ENCODE measurements at regions not wholly inside any gene's neighbourhood (a gene's known extent, or its start where the extent isn't known, plus 50 kb on each side); places are given as distances from the start of the nearest gene placed in this dataset.

GRCh38 chr1:208497866-208498541, 253.8 kb upstream of the PLXNA2 start:
- Histone ChIP-seq H3K4me3 (ENCODE audit: low read length in 2 of 2) (no peak overlapping the region), H3K4me1 (ENCODE audit: control insufficient read depth, insufficient read depth, low read length) (no peaks in the 10 kb centered on the region), H3K36me3 (ENCODE audit: control insufficient read depth in 2 of 2, insufficient read depth in 2 of 2, low read length in 2 of 2) (no peaks in the 10 kb centered on the region), H3K27ac (ENCODE audit: low read length) (no peak overlapping the region), H3K27me3 (ENCODE audit: control insufficient read depth in 1 of 2, insufficient read depth in 2 of 2, low read length in 2 of 2) (peaks cover 0 to 2% of the 10 kb centered on the region in 2 donors), H3K9me3 (ENCODE audit: control insufficient read depth in 2 of 2, low read length in 2 of 2) (no peaks in the 10 kb centered on the region), H3K9ac (ENCODE audit: low read length in 2 of 2) (no peak overlapping the region)

GRCh38 chr1:208499026-208499425, 254.8 kb upstream of the PLXNA2 start:
- Histone ChIP-seq H3K9me3 (ENCODE audit: control insufficient read depth in 2 of 2, low read length in 2 of 2) (no peaks in the 10 kb centered on the region), H3K4me3 (ENCODE audit: low read length in 2 of 2) (no peak overlapping the region), H3K27ac (ENCODE audit: low read length) (no peak overlapping the region), H3K4me1 (ENCODE audit: control insufficient read depth, insufficient read depth, low read length) (no peaks in the 10 kb centered on the region), H3K27me3 (ENCODE audit: control insufficient read depth in 1 of 2, insufficient read depth in 2 of 2, low read length in 2 of 2) (peaks cover 0 to 2% of the 10 kb centered on the region in 2 donors), H3K9ac (ENCODE audit: low read length in 2 of 2) (no peak overlapping the region), H3K36me3 (ENCODE audit: control insufficient read depth in 2 of 2, insufficient read depth in 2 of 2, low read length in 2 of 2) (no peaks in the 10 kb centered on the region)

GRCh38 chr1:208499601-208500000, 255.4 kb upstream of the PLXNA2 start:
- Histone ChIP-seq H3K27me3 (ENCODE audit: control insufficient read depth in 1 of 2, insufficient read depth in 2 of 2, low read length in 2 of 2) (peaks cover 0 to 2% of the 10 kb centered on the region in 2 donors), H3K9me3 (ENCODE audit: control insufficient read depth in 2 of 2, low read length in 2 of 2) (no peaks in the 10 kb centered on the region), H3K4me3 (ENCODE audit: low read length in 2 of 2) (no peak overlapping the region), H3K9ac (ENCODE audit: low read length in 2 of 2) (no peak overlapping the region), H3K27ac (ENCODE audit: low read length) (no peak overlapping the region), H3K36me3 (ENCODE audit: control insufficient read depth in 2 of 2, insufficient read depth in 2 of 2, low read length in 2 of 2) (no peaks in the 10 kb centered on the region), H3K4me1 (ENCODE audit: control insufficient read depth, insufficient read depth, low read length) (no peaks in the 10 kb centered on the region)

DNA sequence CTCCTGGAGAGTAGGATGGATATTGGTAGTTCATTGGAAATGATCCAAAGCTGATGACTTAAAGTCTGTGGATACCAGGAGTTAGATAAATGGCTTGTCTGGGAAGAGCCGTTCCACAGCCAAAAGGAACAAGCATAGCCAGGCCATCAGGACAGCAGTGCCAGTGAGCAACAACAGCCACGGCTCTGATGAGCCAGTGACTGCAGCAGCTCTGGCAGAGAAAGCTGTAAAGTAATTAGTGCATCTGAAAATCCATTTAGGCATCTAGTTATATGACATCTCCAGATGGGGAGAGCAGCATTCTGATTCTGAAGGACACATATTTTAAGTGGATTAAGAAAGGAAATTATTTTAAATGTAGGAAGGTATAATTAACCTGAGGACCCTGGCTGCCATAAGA, 256.2 kb upstream of the PLXNA2 start:
- no peaks in the 10 kb centered on the region for H3K9me3 ChIP-seq (ENCODE audit: control insufficient read depth in 2 of 2, low read length in 2 of 2)
- no peak overlapping the region for H3K27ac ChIP-seq (ENCODE audit: low read length)
- peaks cover 0 to 2% of the 10 kb centered on the region in 2 donors for H3K27me3 ChIP-seq (ENCODE audit: control insufficient read depth in 1 of 2, insufficient read depth in 2 of 2, low read length in 2 of 2)
- no peaks in the 10 kb centered on the region for H3K4me1 ChIP-seq (ENCODE audit: control insufficient read depth, insufficient read depth, low read length)
- H3K36me3 ChIP-seq (ENCODE audit: control insufficient read depth in 2 of 2, insufficient read depth in 2 of 2, low read length in 2 of 2): no peaks in the 10 kb centered on the region
- no peak overlapping the region for H3K4me3 ChIP-seq (ENCODE audit: low read length in 2 of 2)
- no peak overlapping the region for H3K9ac ChIP-seq (ENCODE audit: low read length in 2 of 2)

- peaks cover 0 to 2% of the 10 kb centered on the region in 2 donors for H3K27me3 ChIP-seq (ENCODE audit: control insufficient read depth in 1 of 2, insufficient read depth in 2 of 2, low read length in 2 of 2)
- H3K4me3 ChIP-seq (ENCODE audit: low read length in 2 of 2): no peak overlapping the region
- no peaks in the 10 kb centered on the region for H3K4me1 ChIP-seq (ENCODE audit: control insufficient read depth, insufficient read depth, low read length)
- H3K27ac ChIP-seq (ENCODE audit: low read length): no peak overlapping the region
- H3K9me3 ChIP-seq (ENCODE audit: control insufficient read depth in 2 of 2, low read length in 2 of 2): no peaks in the 10 kb centered on the region
- H3K36me3 ChIP-seq (ENCODE audit: control insufficient read depth in 2 of 2, insufficient read depth in 2 of 2, low read length in 2 of 2): no peaks in the 10 kb centered on the region
- no peak overlapping the region for H3K9ac ChIP-seq (ENCODE audit: low read length in 2 of 2)
Observed at GRCh38 chr1:208501542-208501941, 257.4 kb upstream of the PLXNA2 start.

GRCh38 chr1:208503787-208504186, 259.6 kb upstream of the PLXNA2 start:
- H3K4me3 ChIP-seq (ENCODE audit: low read length in 2 of 2): no peak overlapping the region
- H3K9me3 ChIP-seq (ENCODE audit: control insufficient read depth in 2 of 2, low read length in 2 of 2): no peaks in the 10 kb centered on the region
- H3K4me1 ChIP-seq (ENCODE audit: control insufficient read depth, insufficient read depth, low read length): no peaks in the 10 kb centered on the region
- H3K27me3 ChIP-seq (ENCODE audit: control insufficient read depth in 1 of 2, insufficient read depth in 2 of 2, low read length in 2 of 2): no peaks in the 10 kb centered on the region
- no peak overlapping the region for H3K9ac ChIP-seq (ENCODE audit: low read length in 2 of 2)
- H3K27ac ChIP-seq (ENCODE audit: low read length): no peak overlapping the region
- no peaks in the 10 kb centered on the region for H3K36me3 ChIP-seq (ENCODE audit: control insufficient read depth in 2 of 2, insufficient read depth in 2 of 2, low read length in 2 of 2)

GRCh38 chr1:208506812-208507211, 262.6 kb upstream of the PLXNA2 start:
- no peaks in the 10 kb centered on the region for H3K36me3 ChIP-seq (ENCODE audit: control insufficient read depth in 2 of 2, insufficient read depth in 2 of 2, low read length in 2 of 2)
- H3K9me3 ChIP-seq (ENCODE audit: control insufficient read depth in 2 of 2, low read length in 2 of 2): no peaks in the 10 kb centered on the region
- H3K27me3 ChIP-seq (ENCODE audit: control insufficient read depth in 1 of 2, insufficient read depth in 2 of 2, low read length in 2 of 2): no peaks in the 10 kb centered on the region
- H3K9ac ChIP-seq (ENCODE audit: low read length in 2 of 2): no peak overlapping the region
- no peak overlapping the region for H3K4me3 ChIP-seq (ENCODE audit: low read length in 2 of 2)
- no peak overlapping the region for H3K27ac ChIP-seq (ENCODE audit: low read length)
- H3K4me1 ChIP-seq (ENCODE audit: control insufficient read depth, insufficient read depth, low read length): no peaks in the 10 kb centered on the region

DNA sequence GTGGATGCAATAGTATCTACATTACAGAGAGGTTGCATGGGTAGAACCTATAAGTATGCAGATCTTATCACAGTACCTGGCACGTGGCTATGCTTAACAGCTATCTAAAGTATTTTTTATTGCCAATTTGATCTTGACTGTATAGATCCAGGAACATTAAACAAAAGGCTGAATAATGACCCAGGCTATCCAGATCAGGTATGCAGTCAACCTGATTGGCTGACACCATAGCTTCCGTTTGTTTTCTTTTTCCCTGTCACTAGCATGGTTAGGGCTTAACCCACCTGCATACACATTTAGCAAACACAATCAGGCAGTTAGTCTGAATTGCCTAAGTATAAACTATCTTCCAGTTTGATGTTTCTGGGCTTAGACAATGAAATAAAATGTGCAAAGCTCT, 264.9 kb upstream of the PLXNA2 start:
- Histone ChIP-seq H3K27me3 (ENCODE audit: control insufficient read depth in 1 of 2, insufficient read depth in 2 of 2, low read length in 2 of 2) (no peaks in the 10 kb centered on the region), H3K9ac (ENCODE audit: low read length in 2 of 2) (no peak overlapping the region), H3K36me3 (ENCODE audit: control insufficient read depth in 2 of 2, insufficient read depth in 2 of 2, low read length in 2 of 2) (no peaks in the 10 kb centered on the region), H3K9me3 (ENCODE audit: control insufficient read depth in 2 of 2, low read length in 2 of 2) (no peaks in the 10 kb centered on the region), H3K4me3 (ENCODE audit: low read length in 2 of 2) (no peak overlapping the region), H3K4me1 (ENCODE audit: control insufficient read depth, insufficient read depth, low read length) (no peaks in the 10 kb centered on the region), H3K27ac (ENCODE audit: low read length) (no peak overlapping the region)

DNA sequence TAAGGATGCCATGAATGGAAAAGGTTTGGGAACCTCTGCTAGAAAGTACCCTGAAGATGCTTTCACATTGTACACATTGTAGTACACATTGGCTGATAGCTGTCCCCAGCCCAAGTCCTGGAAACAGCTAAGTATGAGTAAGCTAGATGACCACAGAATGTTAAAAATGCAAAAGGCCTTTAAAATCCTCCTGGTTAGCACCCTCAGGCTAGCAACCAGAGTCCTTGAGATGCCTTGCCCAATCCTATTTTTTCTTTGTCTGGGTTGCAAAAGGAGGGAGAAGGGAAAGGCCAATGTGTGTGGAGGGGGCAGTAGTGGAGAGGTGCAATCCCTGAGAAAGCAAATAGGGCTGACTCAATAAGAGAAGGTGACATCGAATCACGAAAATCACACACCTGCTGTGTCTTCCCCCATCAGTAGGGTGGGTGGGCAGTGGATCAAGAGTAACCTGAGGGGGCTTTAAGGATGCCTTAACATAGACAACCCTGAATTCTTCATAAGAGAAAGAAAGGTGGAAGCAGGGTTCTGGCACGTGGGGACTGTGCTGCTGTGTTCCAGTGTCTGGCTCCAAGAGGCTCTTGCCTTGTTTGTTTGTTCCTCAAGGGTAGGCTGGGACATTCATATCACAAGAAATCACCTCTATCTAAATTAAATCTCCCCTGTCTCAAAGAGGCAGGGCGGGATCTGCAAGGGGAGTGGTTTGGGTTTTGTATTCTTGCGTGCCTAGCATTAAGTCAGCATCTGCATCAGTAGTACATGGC, 266.2 kb upstream of the PLXNA2 start:
- Histone ChIP-seq H3K36me3 (ENCODE audit: control insufficient read depth in 2 of 2, insufficient read depth in 2 of 2, low read length in 2 of 2) (no peaks in the 10 kb centered on the region), H3K27me3 (ENCODE audit: control insufficient read depth in 1 of 2, insufficient read depth in 2 of 2, low read length in 2 of 2) (no peaks in the 10 kb centered on the region)

GRCh38 chr1:208511242-208511860, 267.2 kb upstream of the PLXNA2 start:
- Histone ChIP-seq H3K36me3 (ENCODE audit: control insufficient read depth in 2 of 2, insufficient read depth in 2 of 2, low read length in 2 of 2) (no peaks in the 10 kb centered on the region), H3K4me3 (ENCODE audit: low read length in 2 of 2) (no peak overlapping the region), H3K27ac (ENCODE audit: low read length) (no peak overlapping the region), H3K9me3 (ENCODE audit: control insufficient read depth in 2 of 2, low read length in 2 of 2) (no peaks in the 10 kb centered on the region), H3K9ac (ENCODE audit: low read length in 2 of 2) (no peak overlapping the region), H3K4me1 (ENCODE audit: control insufficient read depth, insufficient read depth, low read length) (no peaks in the 10 kb centered on the region), H3K27me3 (ENCODE audit: control insufficient read depth in 1 of 2, insufficient read depth in 2 of 2, low read length in 2 of 2) (no peaks in the 10 kb centered on the region)

More for the DNA sequence above, 266.2 kb upstream of the PLXNA2 start:
- Histone ChIP-seq H3K9ac (ENCODE audit: low read length in 2 of 2) (no peak overlapping the region), H3K4me1 (ENCODE audit: control insufficient read depth, insufficient read depth, low read length) (no peaks in the 10 kb centered on the region), H3K9me3 (ENCODE audit: control insufficient read depth in 2 of 2, low read length in 2 of 2) (no peaks in the 10 kb centered on the region), H3K4me3 (ENCODE audit: low read length in 2 of 2) (no peak overlapping the region), H3K27ac (ENCODE audit: low read length) (no peak overlapping the region)

GRCh38 chr1:208513799-208514198, 269.6 kb upstream of the PLXNA2 start:
- Histone ChIP-seq H3K9ac (ENCODE audit: low read length in 2 of 2) (no peak overlapping the region), H3K27ac (ENCODE audit: low read length) (no peak overlapping the region), H3K27me3 (ENCODE audit: control insufficient read depth in 1 of 2, insufficient read depth in 2 of 2, low read length in 2 of 2) (no peaks in the 10 kb centered on the region), H3K4me1 (ENCODE audit: control insufficient read depth, insufficient read depth, low read length) (no peaks in the 10 kb centered on the region), H3K9me3 (ENCODE audit: control insufficient read depth in 2 of 2, low read length in 2 of 2) (no peaks in the 10 kb centered on the region), H3K36me3 (ENCODE audit: control insufficient read depth in 2 of 2, insufficient read depth in 2 of 2, low read length in 2 of 2) (no peaks in the 10 kb centered on the region), H3K4me3 (ENCODE audit: low read length in 2 of 2) (no peak overlapping the region)

Data from stomach smooth muscle (tissue), 2 donors.